ENCODE measurements at regions not wholly inside any gene's neighbourhood (a gene's known extent, or its start where the extent isn't known, plus 50 kb on each side); places are given as distances from the start of the nearest gene placed in this dataset.

DNA sequence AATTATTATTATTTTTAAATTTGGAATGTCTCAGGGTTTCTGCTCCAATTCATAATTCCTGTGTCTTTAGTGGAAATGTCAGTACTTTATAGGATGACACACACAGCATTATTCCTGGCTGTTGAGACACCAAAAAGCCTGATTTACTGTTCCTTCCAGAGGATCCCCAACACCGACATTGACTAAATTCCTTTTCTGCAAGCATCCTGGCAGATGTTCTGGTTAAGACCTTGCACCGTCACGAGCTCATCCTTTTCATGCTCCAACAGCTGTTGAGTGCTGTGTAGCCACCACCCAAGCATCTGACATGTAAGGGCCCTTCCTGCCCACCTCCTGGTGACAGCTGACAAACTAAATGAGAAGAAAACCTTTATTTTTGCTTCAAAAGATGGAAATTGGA lies 284.3 kb upstream of the SULF2 start:
- no peaks in the 10 kb centered on the region for H3K4me1 ChIP-seq (ENCODE audit: control insufficient read depth in 1 of 2, insufficient read depth in 1 of 2, low read depth in 1 of 2, low read length in 1 of 2)
- TF ChIP-seq CTCF (IDR thresholded peaks at IDR 0.05), result no peak
- H3K27me3 ChIP-seq, result peaks cover 4% of the 10 kb centered on the region
- H3K27ac ChIP-seq, result no peak overlapping the region
- no peaks in the 10 kb centered on the region for H3K36me3 ChIP-seq
- no peaks in the 10 kb centered on the region for H3K9me3 ChIP-seq
- H3K4me3 ChIP-seq (ENCODE audit: low read depth in 1 of 2, low read length in 1 of 2), result no peak overlapping the region

DNA sequence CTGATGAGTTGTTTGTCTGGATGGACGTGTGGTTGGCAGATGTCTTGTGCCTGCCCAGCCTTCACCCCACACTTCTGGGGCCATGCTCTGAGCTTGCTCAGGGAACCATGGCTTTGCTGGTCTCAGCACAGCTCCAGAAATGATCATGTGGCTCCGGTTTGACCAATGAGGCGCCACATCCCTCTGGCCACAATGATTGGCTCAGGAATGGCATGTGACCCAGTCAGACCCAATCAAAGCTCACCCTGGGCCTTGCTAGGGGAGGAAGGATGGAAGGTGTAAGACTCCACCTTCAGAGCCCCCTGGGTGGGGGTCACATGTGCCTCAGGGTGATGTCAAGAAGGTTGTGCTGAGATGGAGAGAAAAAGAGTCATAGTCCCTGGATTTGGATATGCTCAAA lies 281.6 kb upstream of the SULF2 start:
- Histone ChIP-seq H3K36me3 (no peaks in the 10 kb centered on the region), H3K27me3 (peaks cover 4% of the 10 kb centered on the region), H3K27ac (no peak overlapping the region), H3K4me1 (ENCODE audit: control insufficient read depth in 1 of 2, insufficient read depth in 1 of 2, low read depth in 1 of 2, low read length in 1 of 2) (no peaks in the 10 kb centered on the region), H3K9me3 (no peaks in the 10 kb centered on the region), H3K4me3 (ENCODE audit: low read depth in 1 of 2, low read length in 1 of 2) (no peak overlapping the region)
- no peak for TF ChIP-seq CTCF (IDR thresholded peaks at IDR 0.05)

- H3K27me3 ChIP-seq, result peaks cover 4% of the 10 kb centered on the region
- no peaks in the 10 kb centered on the region for H3K36me3 ChIP-seq
- TF ChIP-seq CTCF (IDR thresholded peaks at IDR 0.05), result no peak
Observed at GRCh38 chr20:48066246-48066645, 281.0 kb upstream of the SULF2 start.

GRCh38 chr20:48065833-48066232 lies 280.6 kb upstream of the SULF2 start:
- H3K4me1 ChIP-seq (ENCODE audit: control insufficient read depth in 1 of 2, insufficient read depth in 1 of 2, low read depth in 1 of 2, low read length in 1 of 2), result no peaks in the 10 kb centered on the region
- H3K27me3 ChIP-seq, result peaks cover 4% of the 10 kb centered on the region
- no peak for TF ChIP-seq CTCF (IDR thresholded peaks at IDR 0.05)
- H3K27ac ChIP-seq, result no peak overlapping the region
- no peaks in the 10 kb centered on the region for H3K36me3 ChIP-seq
- H3K4me3 ChIP-seq (ENCODE audit: low read depth in 1 of 2, low read length in 1 of 2), result no peak overlapping the region
- no peaks in the 10 kb centered on the region for H3K9me3 ChIP-seq

More at GRCh38 chr20:48066246-48066645, 281.0 kb upstream of the SULF2 start:
- Histone ChIP-seq H3K9me3 (no peaks in the 10 kb centered on the region), H3K4me3 (ENCODE audit: low read depth in 1 of 2, low read length in 1 of 2) (no peak overlapping the region), H3K4me1 (ENCODE audit: control insufficient read depth in 1 of 2, insufficient read depth in 1 of 2, low read depth in 1 of 2, low read length in 1 of 2) (no peaks in the 10 kb centered on the region), H3K27ac (no peak overlapping the region)

DNA sequence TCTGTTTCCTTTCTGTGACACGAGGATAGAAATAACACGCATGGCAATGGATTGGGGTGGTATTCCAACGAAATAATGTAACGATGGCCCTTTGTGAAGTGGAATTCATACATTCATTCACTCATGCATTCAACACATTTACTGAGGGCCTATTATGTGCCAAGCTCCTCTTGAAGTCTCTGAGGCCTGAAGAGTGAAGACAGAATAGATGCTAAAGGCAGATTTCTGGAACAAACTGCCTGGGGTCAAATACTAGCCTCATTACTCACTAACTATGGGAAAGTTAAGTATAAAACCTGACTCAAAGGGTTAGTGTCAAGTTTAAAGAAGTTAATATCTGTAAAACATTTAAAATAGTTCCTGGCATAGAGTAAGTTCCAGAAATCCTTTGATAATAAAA lies 279.6 kb upstream of the SULF2 start:
- TF ChIP-seq CTCF (IDR thresholded peaks at IDR 0.05), result no peak
- H3K27me3 ChIP-seq, result peaks cover 2% of the 10 kb centered on the region
- H3K36me3 ChIP-seq, result no peaks in the 10 kb centered on the region
- no peak overlapping the region for H3K27ac ChIP-seq
- H3K4me3 ChIP-seq (ENCODE audit: low read depth in 1 of 2, low read length in 1 of 2), result no peak overlapping the region
- no peaks in the 10 kb centered on the region for H3K4me1 ChIP-seq (ENCODE audit: control insufficient read depth in 1 of 2, insufficient read depth in 1 of 2, low read depth in 1 of 2, low read length in 1 of 2)
- no peaks in the 10 kb centered on the region for H3K9me3 ChIP-seq
